Kasumi-1 (cell line): ENCODE measurements at regions not wholly inside any gene's neighbourhood (a gene's known extent, or its start where the extent isn't known, plus 50 kb on each side); places are given as distances from the start of the nearest gene placed in this dataset.
"Not testable (repeated sequence)": the region's sequence is repeated elsewhere in the genome, so short reads cannot be mapped to it uniquely, and the experiment has no call there.

ENCODE experiments used
- DNase-seq, 2 experiments: peaks; one replicate each; lab custom pipeline; 2025; lab: John Stamatoyannopoulos, UW

GRCh38 chr14:34098045-34098984 is 147.4 kb upstream of the EGLN3 start:
- DNase-seq: peak in 1 of 2 experiments; percentile 7

GRCh38 chr14:34097644-34098043 is 146.8 kb upstream of the EGLN3 start:
- no peak for DNase-seq

GRCh38 chr14:34094384-34094783 is 143.5 kb upstream of the EGLN3 start:
- DNase-seq: no peak

GRCh38 chr14:34093883-34094282 is 143.0 kb upstream of the EGLN3 start:
- DNase-seq: no peak

- no peak for DNase-seq
These were observed 139.6 kb upstream of the EGLN3 start for GRCh38 chr14:34090451-34090850.

- no peak for DNase-seq
These were observed 138.0 kb upstream of the EGLN3 start for GRCh38 chr14:34088914-34089313.

GRCh38 chr14:34087571-34087970 is 136.7 kb upstream of the EGLN3 start:
- no peak for DNase-seq

GRCh38 chr14:34086223-34086757 is 135.4 kb upstream of the EGLN3 start:
- no peak for DNase-seq

GRCh38 chr14:34085695-34086094 is 134.8 kb upstream of the EGLN3 start:
- DNase-seq: no peak

GRCh38 chr14:34081576-34082136 is 130.8 kb upstream of the EGLN3 start:
- DNase-seq: no peak

- no peak for DNase-seq
These were observed 130.3 kb upstream of the EGLN3 start for GRCh38 chr14:34081101-34081575.

GRCh38 chr14:34079643-34080042 is 128.8 kb upstream of the EGLN3 start:
- not testable (repeated sequence) for DNase-seq

GRCh38 chr14:34078117-34078743 is 127.4 kb upstream of the EGLN3 start:
- DNase-seq: peak; percentile 47 to 50

- DNase-seq: no peak
These were observed 125.0 kb upstream of the EGLN3 start for GRCh38 chr14:34075826-34076225.

- DNase-seq: no peak
These were observed 124.3 kb upstream of the EGLN3 start for GRCh38 chr14:34075042-34075744.

- no peak for DNase-seq
These were observed 122.0 kb upstream of the EGLN3 start for GRCh38 chr14:34072921-34073320.

- DNase-seq: no peak
These were observed 121.5 kb upstream of the EGLN3 start for GRCh38 chr14:34072401-34072800.

GRCh38 chr14:34070917-34071407 is 120.1 kb upstream of the EGLN3 start:
- DNase-seq: no peak

GRCh38 chr14:34069854-34070582 is 119.1 kb upstream of the EGLN3 start:
- no peak for DNase-seq

- no peak for DNase-seq
These were observed 116.7 kb upstream of the EGLN3 start for GRCh38 chr14:34067587-34067986.
